SK-N-SH (cell line): ENCODE measurements at regions not wholly inside any gene's neighbourhood (a gene's known extent, or its start where the extent isn't known, plus 50 kb on each side); places are given as distances from the start of the nearest gene placed in this dataset.

Source experiments
- CTCF ChIA-PET: fragments of 300-600, 350-600 bp; formaldehyde crosslinking; extraction: SDS; loops from one replicate; lab custom pipeline; 2021; lab: Yijun Ruan, JAX
- POLR2A ChIA-PET: fragments of 350-600 bp; sonication (Branson Sonifier 250); formaldehyde crosslinking; extraction: SDS; loops from one replicate; lab custom pipeline; 2020; ENCODE audit warnings: antibody characterized with exemption, inconsistent platforms; lab: Yijun Ruan, JAX
- DNase-seq: peaks from one replicate; pipeline ENCODE4 v3.0.0; 2012
- H2AFZ ChIP-seq: fragments of 200-600 bp; sonication (generic); 2 replicates; pipeline ENCODE4 v1.8.1; 2016; ENCODE audit warnings: antibody characterized with exemption, mild to moderate bottlenecking, low read depth
- H3F3A ChIP-seq: fragments of 200-600 bp; sonication (generic); replicated peaks from 2 replicates; pipeline ENCODE3; 2016; ENCODE audit warnings: antibody characterized with exemption, mild to moderate bottlenecking; ENCODE audit not compliant: insufficient read depth
- H3K27ac ChIP-seq, 2 experiments: fragments of 200-500 bp in 1 of 2; fragments of 200-600 bp in 1 of 2; sonication (Bioruptor generic) in 1 of 2; sonication (generic), shearing (Covaris generic) in 1 of 2; 2 replicates each; pipeline versions ENCODE4 v1.5.1 to v1.6.1; 2014 to 2016; ENCODE audit warnings: low read depth in 2 of 2, inconsistent platforms in 1 of 2, low read length in 1 of 2, mild to moderate bottlenecking in 1 of 2, mixed read lengths in 1 of 2
- H3K27me3 ChIP-seq: fragments of 200-600 bp; sonication (generic), shearing (Covaris generic); 2 replicates; pipeline ENCODE4 v1.6.1; 2016; ENCODE audit warnings: mixed run types; ENCODE audit not compliant: insufficient read depth
- H3K36me3 ChIP-seq, 2 experiments: fragments of 200-500 bp in 1 of 2; fragments of 200-600 bp in 1 of 2; sonication (Bioruptor generic) in 1 of 2; sonication (generic) in 1 of 2; replicated peaks in 1 of 2; 2 replicates each; pipeline versions ENCODE3 to v1.5.1; 2014 to 2016; ENCODE audit warnings: low read length in 1 of 2, mild to moderate bottlenecking in 1 of 2; ENCODE audit not compliant: insufficient read depth in 2 of 2, control insufficient read depth in 1 of 2
- H3K4me1 ChIP-seq, 2 experiments: fragments of 200-500 bp in 1 of 2; fragments of 200-600 bp in 1 of 2; sonication (Bioruptor generic) in 1 of 2; sonication (generic), shearing (Covaris generic) in 1 of 2; 2 replicates each; pipeline versions ENCODE4 v1.5.1 to v1.6.1; 2014 to 2016; ENCODE audit warnings: low read depth in 1 of 2, low read length in 1 of 2, mixed run types in 1 of 2; ENCODE audit not compliant: insufficient read depth in 2 of 2, control insufficient read depth in 1 of 2
- H3K4me2 ChIP-seq: fragments of 200-600 bp; sonication (generic), shearing (Covaris generic); 2 replicates; pipeline ENCODE4 v1.6.1; 2017; ENCODE audit warnings: mixed run types
- H3K4me3 ChIP-seq, 2 experiments: fragments of 200-500 bp in 1 of 2; fragments of 200-600 bp in 1 of 2; sonication (Bioruptor generic) in 1 of 2; sonication (generic), shearing (Covaris generic) in 1 of 2; 2 replicates each; pipeline versions ENCODE4 v1.5.1 to v1.8.1; 2014 to 2016; ENCODE audit warnings: low read depth in 2 of 2, inconsistent platforms in 1 of 2, low read length in 1 of 2, mild to moderate bottlenecking in 1 of 2, mixed read lengths in 1 of 2, moderate library complexity in 1 of 2
- H3K79me2 ChIP-seq: fragments of 200-600 bp; sonication (generic); 2 replicates; pipeline ENCODE4 v1.8.1; 2017; ENCODE audit warnings: mild to moderate bottlenecking; ENCODE audit not compliant: insufficient read depth
- H3K9ac ChIP-seq: fragments of 200-600 bp; sonication (generic); 2 replicates; pipeline ENCODE4 v1.6.1; 2017; ENCODE audit warnings: mixed run types
- H3K9me2 ChIP-seq: fragments of 200-600 bp; sonication (generic); 2 replicates; pipeline ENCODE4 v1.6.1; 2017; ENCODE audit warnings: mixed run types
- H3K9me3 ChIP-seq: fragments of 200-600 bp; sonication (generic); 2 replicates; pipeline ENCODE4 v1.6.1; 2017; ENCODE audit warnings: mixed run types, mild to moderate bottlenecking, moderate library complexity
- H4K20me1 ChIP-seq: fragments of 200-600 bp; sonication (generic); 2 replicates; pipeline ENCODE4 v1.6.1; 2017; ENCODE audit warnings: mild to moderate bottlenecking, mixed run types; ENCODE audit not compliant: insufficient read depth
- CHD2 ChIP-seq: fragments of 150-350 bp; IDR thresholded peaks from 2 replicates; pipeline ENCODE4 v1.6.1; 2018; ENCODE audit warnings: low read length; ENCODE audit not compliant: partially characterized antibody
- ELF1 ChIP-seq: IDR thresholded peaks from 2 replicates; pipeline ENCODE4 v1.4.0; 2012
- EZH2phosphoT487 ChIP-seq: fragments of 200-600 bp; sonication (generic); IDR thresholded peaks from 2 replicates; pipeline ENCODE4 v1.6.1; 2017; ENCODE audit warnings: low read depth, mixed run types, mild to moderate bottlenecking, antibody characterized with exemption, moderate library complexity, borderline replicate concordance
- GATA2 ChIP-seq: sonication (generic); formaldehyde crosslinking; IDR thresholded peaks from 2 replicates; pipeline ENCODE4 v1.5.0; 2020; ENCODE audit warnings: mild to moderate bottlenecking, missing genetic modification reagents
- MXI1 ChIP-seq: IDR thresholded peaks from 2 replicates; pipeline ENCODE4 v1.6.1; 2012; ENCODE audit warnings: mild to moderate bottlenecking, low read depth, low read length, improper control_type of control experiment
- POLR2AphosphoS5 ChIP-seq: IDR thresholded peaks from 2 replicates; pipeline ENCODE4 v1.6.1; 2012; ENCODE audit warnings: low read depth, low read length
- RCOR1 ChIP-seq: fragments of 150-350 bp; IDR thresholded peaks from 2 replicates; pipeline ENCODE4 v1.6.1; 2017; ENCODE audit warnings: antibody characterized with exemption, low read length
- SIN3A ChIP-seq: IDR thresholded peaks from 2 replicates; pipeline ENCODE4 v1.6.1; 2012; ENCODE audit warnings: low read depth, mild to moderate bottlenecking, low read length, moderate library complexity, borderline replicate concordance
- TAF1 ChIP-seq: IDR thresholded peaks from 2 replicates; pipeline ENCODE4 v1.6.1; 2012; ENCODE audit warnings: low read depth, mild to moderate bottlenecking, low read length, moderate library complexity, borderline replicate concordance
- TCF12 ChIP-seq: IDR thresholded peaks from 2 replicates; pipeline ENCODE4 v1.4.0; 2012
- WGBS: methylation state at CpG from one replicate; pipeline ENCODE4 v1.1.6; 2017; ENCODE audit warnings: low lambda C conversion rate; 5-methylcytosine and 5-hydroxymethylcytosine counted together
- TF ChIP-seq, protein P1 (sequence below): IDR thresholded peaks from 2 replicates; pipeline ENCODE4 v1.6.1; 2012; ENCODE audit warnings: mild to moderate bottlenecking, low read depth, low read length, moderate library complexity
- TF ChIP-seq, protein P2 (sequence below): IDR thresholded peaks from 2 replicates; pipeline ENCODE4 v1.4.0; 2012; ENCODE audit warnings: low read depth, borderline replicate concordance

DNA sequence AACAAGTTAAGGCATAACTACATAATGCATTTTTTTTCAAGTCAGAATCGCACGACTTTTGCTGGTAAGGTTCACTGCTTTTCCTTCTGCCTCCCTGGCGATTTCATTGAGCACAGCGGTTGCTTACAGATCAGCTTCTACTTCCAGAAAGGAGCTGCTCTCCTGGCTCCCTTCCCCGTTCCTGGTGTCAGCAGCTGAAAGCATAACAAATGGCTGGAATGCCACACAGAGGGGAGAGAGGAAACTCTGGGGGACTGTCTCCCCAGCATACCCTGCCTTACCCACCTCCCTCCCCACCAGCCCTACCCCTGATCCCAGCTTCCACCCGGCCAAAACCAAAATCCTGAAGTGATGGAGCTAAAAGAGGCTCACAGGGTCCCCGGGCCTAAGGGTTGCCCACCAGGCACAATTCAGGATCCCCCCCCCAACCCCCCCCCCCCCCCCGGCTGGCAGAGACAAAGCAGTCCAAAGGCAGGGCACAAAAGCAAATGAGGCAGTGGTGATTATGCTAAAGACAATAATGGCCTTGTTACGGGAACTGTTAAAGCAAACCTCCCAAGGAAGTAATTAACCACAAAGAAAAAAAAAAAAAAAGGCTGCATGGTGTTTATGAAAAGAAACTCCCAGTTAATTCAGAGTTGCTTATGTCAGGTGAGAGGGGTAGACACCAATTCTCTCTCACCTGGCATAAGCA, 126.1 kb upstream of the WWC1 start:
- no peak for DNase-seq
- POLR2A ChIA-PET, result interaction anchor here (0.6 kb wide), 1 partner anchor 598 kb away, joined by 3 read pairs; no protein-coding TSS in a partner anchor
- no peak overlapping the region for H2AFZ ChIP-seq

DNA sequence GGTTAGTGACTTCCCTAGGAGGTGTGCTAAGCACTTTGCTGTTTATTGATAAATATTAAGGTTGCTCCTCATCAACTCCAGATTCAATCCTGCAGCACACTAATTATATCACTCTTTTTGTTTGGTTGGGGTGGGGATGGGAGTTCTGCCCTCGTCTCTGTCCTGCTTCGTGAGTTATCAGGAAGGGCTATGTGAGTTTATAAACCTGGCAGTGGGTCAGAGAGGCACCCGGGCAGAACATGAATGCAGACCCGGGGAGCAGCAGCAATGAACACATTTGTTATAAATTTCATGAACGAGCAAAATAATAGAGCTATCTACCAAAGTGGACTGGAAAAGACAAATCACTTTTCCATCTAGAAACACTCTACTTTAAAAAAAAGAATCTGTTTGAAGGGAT, 125.5 kb upstream of the WWC1 start:
- Histone ChIP-seq H2AFZ (no peak overlapping the region), H3K4me2 (no peak overlapping the region), H3K27ac (no peak overlapping the region), H3K9me2 (no peaks in the 10 kb centered on the region), H3K4me1 (peaks cover 0 to 23% of the 10 kb centered on the region in 2 experiments; a peak in 1 of 4 replicates), H3K79me2 (no peaks in the 10 kb centered on the region), H4K20me1 (no peaks in the 10 kb centered on the region), H3K4me3 (no peak overlapping the region), H3K27me3 (no peaks in the 10 kb centered on the region), H3K9ac (no peak overlapping the region), H3K36me3 (no peaks in the 10 kb centered on the region), H3F3A (no peaks in the 10 kb centered on the region), H3K9me3 (no peaks in the 10 kb centered on the region)
- POLR2A ChIA-PET, result no interaction called here
- CTCF ChIA-PET, result interaction anchor here (0.6 to 3.1 kb wide), 4 partner anchors 11 to 54 kb away, joined by 3 to 10 read pairs (median 3); no protein-coding TSS in a partner anchor
- WGBS, result 19% methylated on average over 5 of the region's 5 CpGs
- no peak for DNase-seq
- TF ChIP-seq CHD2, result no peak
- no peak for TF ChIP-seq ELF1
- TF ChIP-seq POLR2AphosphoS5, result no peak
- no peak for TF ChIP-seq TCF12
- TF ChIP-seq MXI1, result no peak
- no peak for TF ChIP-seq TAF1
- no peak for TF ChIP-seq EZH2phosphoT487
- TF ChIP-seq, protein P1, sequence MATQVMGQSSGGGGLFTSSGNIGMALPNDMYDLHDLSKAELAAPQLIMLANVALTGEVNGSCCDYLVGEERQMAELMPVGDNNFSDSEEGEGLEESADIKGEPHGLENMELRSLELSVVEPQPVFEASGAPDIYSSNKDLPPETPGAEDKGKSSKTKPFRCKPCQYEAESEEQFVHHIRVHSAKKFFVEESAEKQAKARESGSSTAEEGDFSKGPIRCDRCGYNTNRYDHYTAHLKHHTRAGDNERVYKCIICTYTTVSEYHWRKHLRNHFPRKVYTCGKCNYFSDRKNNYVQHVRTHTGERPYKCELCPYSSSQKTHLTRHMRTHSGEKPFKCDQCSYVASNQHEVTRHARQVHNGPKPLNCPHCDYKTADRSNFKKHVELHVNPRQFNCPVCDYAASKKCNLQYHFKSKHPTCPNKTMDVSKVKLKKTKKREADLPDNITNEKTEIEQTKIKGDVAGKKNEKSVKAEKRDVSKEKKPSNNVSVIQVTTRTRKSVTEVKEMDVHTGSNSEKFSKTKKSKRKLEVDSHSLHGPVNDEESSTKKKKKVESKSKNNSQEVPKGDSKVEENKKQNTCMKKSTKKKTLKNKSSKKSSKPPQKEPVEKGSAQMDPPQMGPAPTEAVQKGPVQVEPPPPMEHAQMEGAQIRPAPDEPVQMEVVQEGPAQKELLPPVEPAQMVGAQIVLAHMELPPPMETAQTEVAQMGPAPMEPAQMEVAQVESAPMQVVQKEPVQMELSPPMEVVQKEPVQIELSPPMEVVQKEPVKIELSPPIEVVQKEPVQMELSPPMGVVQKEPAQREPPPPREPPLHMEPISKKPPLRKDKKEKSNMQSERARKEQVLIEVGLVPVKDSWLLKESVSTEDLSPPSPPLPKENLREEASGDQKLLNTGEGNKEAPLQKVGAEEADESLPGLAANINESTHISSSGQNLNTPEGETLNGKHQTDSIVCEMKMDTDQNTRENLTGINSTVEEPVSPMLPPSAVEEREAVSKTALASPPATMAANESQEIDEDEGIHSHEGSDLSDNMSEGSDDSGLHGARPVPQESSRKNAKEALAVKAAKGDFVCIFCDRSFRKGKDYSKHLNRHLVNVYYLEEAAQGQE, result no peak

More for the DNA sequence above, 126.1 kb upstream of the WWC1 start:
- WGBS, result 48% methylated on average over 9 of the region's 9 CpGs
- Histone ChIP-seq H3K4me3 (no peak overlapping the region), H4K20me1 (no peaks in the 10 kb centered on the region), H3K27me3 (no peaks in the 10 kb centered on the region), H3K9ac (no peak overlapping the region), H3K9me3 (no peaks in the 10 kb centered on the region), H3K9me2 (no peaks in the 10 kb centered on the region), H3F3A (no peaks in the 10 kb centered on the region), H3K4me2 (no peak overlapping the region), H3K79me2 (no peaks in the 10 kb centered on the region), H3K27ac (peak overlapping the region in 1 of 2 experiments; percentile 11; a peak in 1 of 4 replicates), H3K4me1 (peaks cover 0 to 23% of the 10 kb centered on the region in 2 experiments; a peak in 1 of 4 replicates), H3K36me3 (no peaks in the 10 kb centered on the region)
- TF ChIP-seq MXI1 (no peak), SIN3A (no peak), GATA2 (CRISPR knock-in tag) (no peak), TAF1 (no peak), RCOR1 (no peak)
- TF ChIP-seq, protein P2, sequence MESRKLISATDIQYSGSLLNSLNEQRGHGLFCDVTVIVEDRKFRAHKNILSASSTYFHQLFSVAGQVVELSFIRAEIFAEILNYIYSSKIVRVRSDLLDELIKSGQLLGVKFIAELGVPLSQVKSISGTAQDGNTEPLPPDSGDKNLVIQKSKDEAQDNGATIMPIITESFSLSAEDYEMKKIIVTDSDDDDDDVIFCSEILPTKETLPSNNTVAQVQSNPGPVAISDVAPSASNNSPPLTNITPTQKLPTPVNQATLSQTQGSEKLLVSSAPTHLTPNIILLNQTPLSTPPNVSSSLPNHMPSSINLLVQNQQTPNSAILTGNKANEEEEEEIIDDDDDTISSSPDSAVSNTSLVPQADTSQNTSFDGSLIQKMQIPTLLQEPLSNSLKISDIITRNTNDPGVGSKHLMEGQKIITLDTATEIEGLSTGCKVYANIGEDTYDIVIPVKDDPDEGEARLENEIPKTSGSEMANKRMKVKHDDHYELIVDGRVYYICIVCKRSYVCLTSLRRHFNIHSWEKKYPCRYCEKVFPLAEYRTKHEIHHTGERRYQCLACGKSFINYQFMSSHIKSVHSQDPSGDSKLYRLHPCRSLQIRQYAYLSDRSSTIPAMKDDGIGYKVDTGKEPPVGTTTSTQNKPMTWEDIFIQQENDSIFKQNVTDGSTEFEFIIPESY, result no peak
- CTCF ChIA-PET, result interaction anchor here (1.1 to 3.1 kb wide), 2 partner anchors 10 to 54 kb away, joined by 3 to 10 read pairs; no protein-coding TSS in a partner anchor
